Fibroblast of peridontal ligament (primary cell): ENCODE measurements at regions not wholly inside any gene's neighbourhood (a gene's known extent, or its start where the extent isn't known, plus 50 kb on each side); places are given as distances from the start of the nearest gene placed in this dataset.
A peak's percentile ranks its signal among the peaks of the same experiment; 100 is the strongest.
"Not testable (repeated sequence)": the region's sequence is repeated elsewhere in the genome, so short reads cannot be mapped to it uniquely, and the experiment has no call there.

Experiments
- DNase-seq: peaks from one replicate; pipeline ENCODE4 v3.0.0-alpha.2; 2010; ENCODE audit errors: extremely low read depth

DNA sequence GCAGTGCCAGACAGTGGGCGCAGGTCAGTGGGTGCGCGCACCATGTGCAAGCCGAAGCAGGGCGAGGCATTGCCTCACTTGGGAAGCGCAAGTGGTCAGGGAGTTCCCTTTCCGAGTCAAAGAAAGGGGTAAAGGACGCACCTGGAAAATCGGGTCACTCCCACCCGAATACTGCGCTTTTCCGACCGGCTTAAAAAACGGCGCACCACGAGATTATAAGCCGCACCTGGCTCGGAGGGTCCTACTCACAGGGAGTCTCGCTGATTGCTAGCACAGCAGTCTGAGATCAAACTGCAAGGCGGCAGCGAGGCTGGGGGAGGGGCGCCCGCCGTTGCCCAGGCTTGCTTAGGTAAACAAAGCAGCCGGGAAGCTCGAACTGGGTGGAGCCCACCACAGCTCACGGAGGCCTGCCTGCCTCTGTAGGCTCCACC, 77.9 kb downstream of the NR4A2 start:
- DNase-seq, result not testable (repeated sequence)

- no peak for DNase-seq
These were observed 78.8 kb downstream of the NR4A2 start for GRCh38 chr2:156253765-156254164.

DNA sequence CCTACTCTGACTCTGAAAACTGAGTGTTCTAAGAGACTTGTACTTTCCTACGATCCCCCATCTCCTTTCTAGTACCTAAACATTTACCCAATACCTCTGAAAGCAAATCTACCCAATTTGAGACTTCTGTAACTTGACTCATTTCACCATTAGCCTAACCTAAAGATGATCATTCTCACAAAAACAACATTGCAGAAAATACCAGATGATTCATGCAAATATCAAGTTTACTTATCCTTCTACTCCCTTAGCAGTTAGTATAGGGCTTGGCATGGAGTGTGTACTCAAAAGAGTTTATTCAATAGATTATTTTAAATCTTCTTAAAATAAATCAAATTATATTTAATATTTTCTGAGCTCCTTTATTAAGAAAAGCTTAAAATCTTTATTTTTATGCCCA, 89.6 kb downstream of the NR4A2 start:
- DNase-seq, result no peak

GRCh38 chr2:156237558-156237957, 95.0 kb downstream of the NR4A2 start:
- DNase-seq, result no peak

- DNase-seq, result no peak
These were observed 102.7 kb downstream of the NR4A2 start for GRCh38 chr2:156229724-156230362.

GRCh38 chr2:156223328-156223727, 109.2 kb downstream of the NR4A2 start:
- not testable (repeated sequence) for DNase-seq

GRCh38 chr2:156221703-156222102, 110.8 kb downstream of the NR4A2 start:
- no peak for DNase-seq

DNA sequence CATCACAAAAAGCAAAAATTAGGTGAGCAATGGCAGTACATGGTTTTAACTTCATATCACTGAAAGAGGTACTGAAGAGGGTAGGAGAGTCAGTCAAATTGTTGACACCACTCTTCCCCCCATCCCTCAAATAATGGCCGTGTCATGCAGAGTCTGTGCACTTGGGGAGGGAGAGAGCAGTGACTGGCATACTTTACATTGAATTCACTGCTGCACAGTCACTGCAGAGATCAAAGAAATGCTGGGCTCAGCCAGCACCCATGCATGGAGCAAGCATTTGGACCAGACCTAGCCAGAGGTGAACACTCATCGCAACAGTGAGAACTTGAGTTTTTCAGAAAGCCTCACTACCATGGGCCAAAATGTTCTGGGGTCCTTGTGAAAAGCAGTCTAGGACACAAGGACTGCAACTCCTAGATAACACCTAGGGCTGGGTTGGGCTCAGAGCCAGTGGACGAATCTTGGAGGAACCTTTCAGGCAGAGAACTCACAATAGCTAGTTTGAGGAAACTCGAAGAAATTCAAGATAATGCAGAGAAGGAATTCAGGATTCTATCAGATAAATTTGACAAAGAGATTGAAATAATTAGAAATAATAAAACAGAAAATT, 112.9 kb downstream of the NR4A2 start:
- no peak for DNase-seq

GRCh38 chr2:156215656-156216055, 116.9 kb downstream of the NR4A2 start:
- no peak for DNase-seq

DNA sequence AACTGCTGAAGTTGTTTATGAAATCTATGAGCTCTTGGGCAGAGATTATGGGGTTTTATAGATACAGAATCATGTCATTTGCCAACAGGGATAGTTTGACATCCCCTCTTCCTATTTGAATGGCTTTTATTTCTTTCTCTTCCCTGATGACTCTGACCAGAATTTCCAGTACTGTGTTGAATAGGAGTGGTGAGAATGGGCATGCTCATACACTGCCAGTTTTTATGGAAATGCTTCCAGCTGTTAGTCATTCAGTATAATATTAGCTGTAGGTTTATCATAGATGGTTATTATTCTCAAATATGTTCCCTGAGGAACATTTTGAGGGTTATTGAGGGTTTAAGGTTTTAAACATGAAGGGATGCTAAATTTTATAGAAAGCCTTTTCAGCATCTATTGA, 121.2 kb downstream of the NR4A2 start:
- no peak for DNase-seq

- no peak for DNase-seq
These were observed 126.2 kb downstream of the NR4A2 start for GRCh38 chr2:156206355-156206754.

- DNase-seq, result no peak
These were observed 132.9 kb downstream of the NR4A2 start for GRCh38 chr2:156199588-156199987.

- no peak for DNase-seq
These were observed 136.5 kb downstream of the NR4A2 start for GRCh38 chr2:156196031-156196430.

DNA sequence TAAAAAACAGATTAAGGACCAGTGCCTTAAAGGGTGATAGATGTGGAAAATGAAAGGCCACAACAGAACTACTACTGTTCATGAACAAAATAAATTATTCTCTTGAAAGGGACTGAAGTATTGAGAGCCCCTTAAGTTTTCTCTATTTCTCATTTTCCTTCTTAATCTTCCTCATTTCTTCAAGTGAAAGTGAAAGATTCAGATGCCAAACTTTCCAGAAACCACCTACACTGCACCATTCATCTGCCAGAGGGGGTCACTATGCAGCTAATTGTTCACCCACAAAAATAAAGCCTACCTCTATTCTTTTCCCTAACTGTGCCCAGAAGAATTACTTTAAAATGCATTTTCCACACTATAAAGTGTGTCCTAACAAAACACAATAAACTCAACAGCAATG, 140.1 kb downstream of the NR4A2 start:
- peak; percentile 18 for DNase-seq

GRCh38 chr2:156191527-156191926, 141.0 kb downstream of the NR4A2 start:
- peak; percentile 46 for DNase-seq

DNA sequence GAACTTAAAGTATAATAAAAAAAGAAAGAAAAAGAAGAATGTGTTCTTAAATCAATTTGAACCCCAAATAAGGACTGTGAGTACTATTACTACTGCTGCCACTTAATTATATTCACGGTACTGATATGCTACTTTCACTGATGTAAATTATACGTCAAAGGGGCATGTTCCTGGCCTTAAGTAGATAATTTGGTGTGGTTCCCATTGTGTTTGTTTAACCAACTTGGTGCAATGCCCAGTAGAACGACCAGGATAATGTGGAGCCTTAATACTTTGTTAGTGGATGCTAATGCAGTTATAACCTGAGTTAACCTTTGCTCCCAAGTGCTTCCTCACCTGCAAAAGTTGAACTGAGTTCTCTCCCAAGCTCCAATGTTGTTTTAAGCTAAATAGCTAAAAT, 142.0 kb downstream of the NR4A2 start:
- DNase-seq, result no peak

DNA sequence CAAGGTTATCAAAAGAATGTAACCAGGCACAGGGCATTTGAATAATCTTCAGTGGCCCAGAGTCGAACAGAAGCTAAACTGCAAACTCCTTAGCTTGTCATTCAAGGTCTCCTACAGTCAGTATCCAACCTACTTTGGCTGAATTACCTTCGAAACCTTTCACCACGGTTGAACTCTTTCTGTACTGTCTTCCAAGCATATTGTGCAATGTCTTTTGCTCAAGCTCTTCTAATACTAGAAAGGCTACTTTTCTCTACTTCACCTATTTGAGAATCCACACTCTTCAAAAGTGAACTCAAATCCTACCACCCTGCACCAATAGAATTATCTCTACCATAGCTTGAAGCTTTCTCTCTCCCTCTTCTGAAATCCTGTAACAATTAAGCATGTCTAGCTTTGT, 142.9 kb downstream of the NR4A2 start:
- no peak for DNase-seq

DNA sequence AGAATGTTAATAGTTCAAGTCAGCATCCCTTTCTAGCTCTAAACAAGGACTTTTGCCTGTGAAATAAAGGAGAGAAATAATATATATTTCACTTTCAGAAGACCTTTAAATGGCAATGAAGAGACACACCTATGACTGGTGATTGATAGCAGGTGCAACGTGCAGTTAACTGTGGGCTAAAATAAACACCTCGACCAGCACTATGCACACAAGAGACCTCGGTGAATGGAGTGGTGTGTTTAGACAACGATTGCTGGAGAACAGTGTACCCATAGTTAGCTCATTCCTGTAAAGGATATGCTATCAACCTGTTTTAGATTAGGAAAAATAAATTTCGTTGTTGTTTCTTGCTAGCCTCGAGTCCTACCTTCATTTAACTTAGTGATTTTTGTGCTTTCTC, 143.4 kb downstream of the NR4A2 start:
- DNase-seq, result no peak

DNA sequence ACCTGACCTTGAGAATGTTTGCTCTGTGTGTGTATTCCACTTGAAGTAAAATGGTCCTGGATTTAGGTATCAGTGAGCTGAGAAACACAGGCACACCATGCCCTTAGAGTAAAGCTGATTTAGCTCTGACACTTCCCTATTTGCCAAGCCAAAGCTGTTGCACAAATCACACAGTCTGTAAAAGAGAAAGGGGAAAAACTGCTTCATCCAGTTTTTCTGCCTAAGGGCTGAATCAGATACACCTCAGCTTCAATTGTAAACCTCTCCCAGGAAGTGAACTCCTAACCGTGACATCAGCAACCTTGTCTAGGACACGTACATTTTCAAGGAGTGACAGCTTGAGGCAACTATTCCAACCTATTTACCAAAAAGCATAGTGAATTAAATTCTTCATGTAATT, 150.4 kb downstream of the NR4A2 start:
- no peak for DNase-seq

DNA sequence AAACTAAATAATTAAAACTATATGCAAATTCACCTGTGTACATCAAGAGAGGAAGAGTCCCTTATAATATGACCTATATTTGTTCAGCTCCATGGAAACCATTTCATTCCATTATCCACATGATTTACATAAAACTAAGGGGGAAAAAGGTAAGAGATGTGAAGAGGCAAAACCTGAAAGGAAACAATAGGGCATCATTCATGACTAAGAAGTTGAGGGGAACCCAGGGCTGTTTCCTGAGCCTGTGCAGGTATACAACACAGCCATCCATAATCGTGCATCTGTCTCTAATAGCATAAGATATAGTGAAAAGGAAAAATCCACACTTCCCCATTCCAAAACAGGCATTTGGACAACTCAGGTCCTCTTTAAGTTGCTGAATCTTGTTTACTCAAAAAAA, 151.3 kb downstream of the NR4A2 start:
- no peak for DNase-seq

DNA sequence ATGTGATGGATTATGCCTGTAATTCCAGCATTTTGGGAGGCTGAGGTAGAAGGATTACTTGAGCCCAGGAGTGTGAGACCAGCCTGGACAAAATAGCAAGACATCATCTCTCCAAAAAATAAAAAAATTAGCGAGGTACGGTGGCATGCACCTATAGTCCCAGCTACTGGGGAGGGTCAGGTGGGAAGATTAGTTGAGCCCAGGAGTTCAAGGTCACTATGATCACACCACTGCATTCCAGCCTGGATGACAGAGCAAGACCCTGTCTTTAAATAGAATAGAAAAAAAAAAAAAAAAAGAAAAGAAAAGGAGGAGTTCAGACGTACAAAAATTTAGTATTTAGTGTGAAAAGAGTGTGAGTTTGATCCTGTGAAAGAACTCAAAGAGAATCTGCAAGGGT, 154.9 kb downstream of the NR4A2 start:
- DNase-seq, result no peak

DNA sequence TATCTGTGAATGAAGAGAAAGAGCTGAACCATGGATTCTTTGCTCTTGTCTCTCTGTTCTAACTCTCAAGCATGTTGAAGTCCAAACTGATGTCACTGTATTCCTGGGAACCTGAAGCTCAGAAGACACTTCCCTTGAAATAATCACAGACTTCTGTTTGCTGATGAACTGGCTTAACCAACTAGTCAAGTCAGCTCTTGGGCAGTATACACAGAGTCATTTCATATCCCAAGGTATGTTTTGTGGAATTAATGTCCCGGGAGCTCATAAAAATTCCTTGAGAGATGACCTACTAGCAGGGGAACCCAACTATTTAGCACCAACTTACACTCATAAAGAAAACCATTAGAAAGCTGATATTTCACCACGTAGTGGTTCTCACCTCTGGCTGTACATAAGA, 156.6 kb downstream of the NR4A2 start:
- DNase-seq, result no peak

DNA sequence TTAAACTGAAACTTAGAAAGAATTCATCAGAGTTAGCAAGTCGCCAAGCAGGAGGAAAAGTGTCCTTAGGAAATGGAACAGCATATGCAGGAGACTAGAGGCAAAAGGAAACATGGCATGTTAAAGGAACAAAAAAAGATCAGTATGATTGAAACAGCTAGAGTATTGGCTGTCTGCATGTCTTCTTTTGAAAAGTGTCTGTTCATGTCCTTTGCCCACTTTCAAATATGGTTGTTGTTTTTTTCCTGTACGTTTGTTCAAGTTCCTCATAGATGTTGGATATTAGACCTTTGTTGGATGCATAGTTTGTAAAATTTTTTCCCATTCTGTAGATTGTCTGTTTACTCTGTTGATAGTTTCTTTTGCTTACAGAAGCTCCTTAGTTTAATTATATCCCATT, 161.6 kb downstream of the NR4A2 start:
- DNase-seq, result no peak

DNA sequence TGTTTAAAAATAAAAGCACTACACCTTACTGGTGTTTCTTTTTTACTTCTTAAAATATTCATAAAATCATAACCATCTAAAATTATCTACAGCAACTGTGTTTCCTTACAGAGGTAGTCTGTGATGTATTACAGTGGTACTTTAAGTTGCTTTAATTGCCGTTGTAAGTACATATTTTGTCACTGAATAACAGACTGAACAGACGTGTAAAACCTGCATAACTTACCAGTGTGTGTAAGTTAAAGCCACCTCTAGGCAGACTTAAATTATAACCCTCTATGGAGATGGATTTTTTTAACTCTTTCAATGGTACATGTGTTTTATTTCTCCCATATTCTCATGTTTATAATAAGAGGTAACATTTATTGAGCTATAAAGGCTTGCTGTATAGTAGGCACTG, 166.8 kb downstream of the NR4A2 start:
- DNase-seq, result no peak
